SK-N-DZ (cell line): ENCODE measurements at regions not wholly inside any gene's neighbourhood (a gene's known extent, or its start where the extent isn't known, plus 50 kb on each side); places are given as distances from the start of the nearest gene placed in this dataset.
"Not testable (repeated sequence)": the region's sequence is repeated elsewhere in the genome, so short reads cannot be mapped to it uniquely, and the experiment has no call there.

Experiments used
- DNase-seq: peaks from one replicate; pipeline ENCODE4 v3.0.0-alpha.2; 2015; ENCODE audit warnings: low spot score

DNA sequence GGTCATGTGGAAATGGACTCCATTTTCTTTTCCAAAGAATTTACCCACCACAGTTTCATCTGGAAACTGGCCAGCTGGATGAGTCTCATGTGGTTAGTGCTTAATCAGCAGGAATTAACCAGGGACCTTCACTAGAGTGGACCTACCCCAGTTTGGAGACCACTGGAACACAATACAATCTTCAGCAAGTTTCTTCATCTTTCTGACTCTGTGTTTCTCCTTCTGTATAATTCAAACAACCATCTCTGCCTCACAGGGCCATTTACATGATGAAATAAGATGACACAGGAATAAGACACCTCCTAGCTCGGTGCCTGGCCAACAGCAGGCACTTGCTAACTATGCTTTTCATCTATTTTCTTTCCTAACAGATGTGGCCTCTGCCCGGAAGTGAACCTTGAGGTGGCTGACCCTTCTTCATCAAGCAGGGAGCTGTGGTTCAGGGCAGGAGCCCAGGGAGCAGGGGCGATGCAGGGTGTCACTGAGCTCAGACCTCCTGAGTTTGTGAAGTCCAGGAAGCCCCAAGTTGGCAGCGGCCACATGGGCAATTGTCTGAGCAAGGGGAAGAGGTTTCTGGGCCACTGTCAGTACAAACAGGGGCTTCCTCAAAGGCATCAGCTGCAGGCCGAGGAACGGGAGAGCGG lies 98.8 kb downstream of the SOD2 start:
- no peak for DNase-seq

DNA sequence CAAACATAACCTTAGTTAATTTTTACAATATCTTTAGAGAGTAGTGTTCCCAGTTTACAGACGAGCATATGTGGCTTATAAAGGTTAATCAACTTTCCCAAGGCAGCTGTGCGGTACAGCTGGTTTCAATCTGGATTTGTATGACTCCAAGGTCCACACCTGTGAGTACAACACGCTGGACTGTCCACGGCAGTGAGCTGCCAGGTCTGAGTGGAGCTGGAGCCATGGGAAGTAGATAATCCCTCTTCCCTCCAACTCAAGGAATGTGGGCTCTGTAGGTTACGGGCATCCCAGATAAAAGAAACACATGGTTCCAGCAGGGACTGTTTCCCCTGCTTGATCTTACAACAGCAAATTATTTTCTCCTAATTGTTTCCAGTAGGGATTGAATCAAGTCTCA lies 102.2 kb downstream of the SOD2 start:
- no peak for DNase-seq

GRCh38 chr6:159586684-159587083 lies 106.4 kb downstream of the SOD2 start:
- DNase-seq: no peak

DNA sequence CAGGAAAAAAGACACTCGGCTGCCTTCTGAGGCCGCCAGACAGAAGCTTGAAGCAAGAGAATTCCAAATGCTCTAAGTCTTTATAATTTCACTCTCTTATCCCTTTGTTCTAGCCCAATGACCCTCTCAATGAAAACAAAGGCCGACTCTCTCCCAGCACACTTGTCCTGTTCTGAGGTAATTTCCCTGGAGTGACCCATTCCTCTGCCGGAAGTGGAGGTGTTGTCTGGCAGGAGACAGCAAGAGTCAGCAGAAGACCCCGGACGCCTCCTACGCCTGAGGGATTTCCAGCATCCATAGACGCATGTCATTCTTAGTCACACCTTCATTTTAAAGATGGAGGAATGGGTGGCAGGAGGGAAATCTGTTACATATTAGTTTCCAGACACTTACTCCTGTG lies 110.3 kb downstream of the SOD2 start:
- no peak for DNase-seq

- DNase-seq: no peak
Observed at GRCh38 chr6:159578629-159579028, 114.4 kb downstream of the SOD2 start.

- DNase-seq: no peak
Observed at GRCh38 chr6:159577564-159577963, 115.5 kb downstream of the SOD2 start.

GRCh38 chr6:159572439-159573110 lies 120.5 kb downstream of the SOD2 start:
- no peak for DNase-seq

GRCh38 chr6:159565181-159565710 lies 127.8 kb downstream of the SOD2 start:
- DNase-seq: no peak

DNA sequence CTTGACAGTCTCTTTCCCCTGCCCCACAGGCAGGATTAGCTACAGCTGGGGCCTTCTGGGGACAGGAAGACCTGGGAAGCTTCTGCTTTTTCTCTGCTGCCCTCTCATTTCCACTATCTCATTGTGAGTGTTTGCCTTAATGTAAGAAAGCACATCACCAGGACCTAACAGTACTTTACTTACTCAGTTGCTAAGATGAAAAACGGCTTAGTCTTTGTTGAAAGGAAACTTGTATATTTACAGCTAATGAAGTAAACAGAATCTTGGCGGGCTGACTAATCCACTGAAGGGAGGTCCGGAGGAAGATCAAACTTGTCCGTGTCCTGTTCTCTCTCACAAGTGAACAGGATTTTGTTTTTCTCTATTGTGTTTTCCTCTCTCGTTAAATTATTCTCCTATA lies 128.6 kb downstream of the SOD2 start:
- no peak for DNase-seq

DNA sequence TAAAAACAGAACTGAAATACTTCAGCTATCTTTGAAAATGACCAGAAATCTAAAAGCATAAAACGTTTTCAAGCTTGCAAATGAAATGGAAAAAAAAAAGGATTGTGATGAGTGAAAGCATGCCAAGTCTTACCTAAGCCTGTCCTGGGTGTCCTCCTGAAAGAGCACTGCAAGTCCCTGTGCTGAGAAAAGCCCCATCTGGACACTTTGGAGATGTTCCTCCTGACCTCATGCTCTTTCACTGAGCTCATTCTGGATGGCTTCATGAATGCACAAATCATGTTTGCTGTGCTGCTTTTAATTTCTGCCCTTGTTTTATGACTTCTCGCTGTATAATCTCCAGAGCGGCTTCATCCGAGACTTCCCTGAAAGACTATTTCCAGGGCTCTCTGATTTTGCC lies 136.0 kb downstream of the SOD2 start:
- no peak for DNase-seq

DNA sequence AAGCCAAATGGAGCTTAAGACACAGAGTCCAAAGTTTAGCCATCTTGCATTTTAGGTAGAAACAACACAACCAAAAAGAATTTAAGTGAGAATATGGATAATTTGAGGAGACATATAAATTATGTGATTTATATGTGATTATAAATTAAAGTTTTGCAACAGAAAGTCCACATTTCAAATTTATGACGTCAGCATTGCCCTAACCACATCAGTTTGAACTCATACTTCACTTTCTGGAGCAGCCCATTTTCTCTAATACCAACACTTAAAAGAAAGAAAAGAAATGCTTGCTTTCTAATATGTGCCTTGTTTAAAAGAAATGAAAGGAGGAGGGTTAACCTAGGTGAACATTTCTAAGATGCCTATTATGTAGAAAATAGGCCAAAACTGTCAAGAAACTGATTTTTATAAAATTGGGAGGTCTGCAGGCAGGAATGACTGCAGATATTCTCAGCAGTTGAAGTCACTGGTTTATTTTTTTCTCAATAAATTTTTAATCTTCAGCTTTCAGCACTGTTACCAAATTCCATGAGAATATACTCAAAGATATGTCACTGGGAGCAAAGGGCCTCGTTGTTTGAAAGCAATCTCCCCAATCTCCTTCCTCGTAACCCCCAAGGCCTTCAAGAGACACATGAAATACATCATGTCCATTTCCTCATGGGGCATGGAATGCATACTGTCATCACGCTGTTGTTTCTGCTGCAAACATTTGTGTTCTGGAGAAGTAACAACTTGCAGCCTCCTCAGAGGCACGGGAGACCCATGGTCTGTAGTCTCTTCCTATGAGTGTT lies 137.8 kb downstream of the SOD2 start:
- no peak for DNase-seq

DNA sequence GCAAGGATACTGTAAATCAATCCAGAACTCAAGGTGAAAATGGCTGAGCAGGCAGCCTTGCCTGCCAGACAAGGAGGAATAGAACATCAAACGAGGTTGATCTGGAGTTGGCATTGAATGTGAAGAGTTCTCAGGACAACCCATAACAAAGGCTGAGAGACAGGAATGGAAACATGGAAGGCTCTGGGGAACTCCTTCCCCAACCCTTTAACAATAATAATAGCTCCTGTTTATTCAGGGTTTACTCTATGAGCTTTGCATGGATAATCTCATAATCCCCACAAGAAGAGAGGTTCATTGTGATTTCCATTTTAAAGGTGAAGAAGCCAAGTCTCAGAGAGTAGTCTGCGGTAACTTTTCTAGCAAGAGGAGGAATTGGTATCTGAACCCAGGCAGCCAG lies 151.7 kb downstream of the SOD2 start:
- no peak for DNase-seq

DNA sequence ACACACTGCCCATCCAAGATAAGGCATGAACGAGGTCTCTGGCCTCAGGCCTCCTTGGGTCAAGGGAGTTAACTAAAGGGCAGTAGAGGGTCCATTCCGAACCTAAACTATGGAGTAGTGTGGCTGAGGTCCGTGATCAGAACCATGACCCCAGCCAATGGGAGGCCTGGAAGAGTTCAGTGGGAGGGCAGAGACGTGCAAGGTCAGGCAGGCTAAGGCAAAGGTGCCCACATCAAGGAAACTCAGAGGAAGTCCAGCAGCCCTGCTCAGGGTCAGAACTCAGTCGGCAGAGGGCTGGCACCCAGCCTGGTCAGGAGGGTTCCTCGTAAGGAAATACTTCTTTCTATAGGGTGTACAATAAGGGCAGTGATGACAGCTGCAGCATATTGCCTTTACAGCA lies 152.2 kb downstream of the SOD2 start:
- no peak for DNase-seq

- DNase-seq: peak; percentile 16
Observed at GRCh38 chr6:159540152-159540551, 152.9 kb downstream of the SOD2 start.

- DNase-seq: not testable (repeated sequence)
Observed at GRCh38 chr6:159538031-159538430, 155.0 kb downstream of the SOD2 start.

GRCh38 chr6:159535656-159536350 lies 157.2 kb downstream of the SOD2 start:
- DNase-seq: no peak

DNA sequence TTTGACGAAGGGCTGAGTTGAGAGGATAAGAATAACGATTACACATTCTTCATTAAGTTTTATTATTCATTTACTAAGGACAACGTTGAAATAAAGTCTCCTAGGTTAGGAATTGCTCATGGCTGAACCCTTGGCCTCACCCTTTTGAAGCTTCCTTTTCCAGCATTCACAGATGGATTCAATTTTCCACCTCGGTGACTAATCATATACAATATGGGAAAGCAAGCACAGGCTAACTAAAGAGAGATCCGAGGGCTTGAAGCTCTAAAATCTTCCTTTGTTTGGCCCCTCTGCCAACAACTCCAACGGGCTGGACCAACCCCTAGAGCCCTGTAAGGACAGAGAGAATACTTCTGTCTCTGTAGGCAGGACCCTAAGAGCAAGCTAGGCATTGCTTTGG lies 159.5 kb downstream of the SOD2 start:
- DNase-seq: no peak

GRCh38 chr6:159533016-159533415 lies 160.0 kb downstream of the SOD2 start:
- no peak for DNase-seq

DNA sequence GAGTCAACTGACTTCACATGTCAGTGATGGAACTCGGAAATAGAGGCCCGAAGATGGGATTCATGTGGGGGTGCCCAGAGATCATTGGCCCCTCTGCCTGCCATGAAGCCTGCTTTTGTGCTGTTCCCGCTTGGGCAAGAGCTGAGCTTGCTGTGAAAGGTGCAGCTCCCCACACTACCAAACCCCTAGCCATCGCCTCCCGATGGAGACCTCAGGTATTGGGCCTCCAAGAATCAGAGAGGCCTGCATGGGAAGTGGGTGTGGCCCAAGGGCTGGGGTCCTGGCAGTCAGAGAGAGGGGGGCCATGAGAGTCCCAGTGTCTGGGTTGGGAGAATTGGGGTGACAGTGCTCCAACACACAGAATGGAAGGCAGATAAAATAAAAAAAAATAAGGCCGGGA lies 160.9 kb downstream of the SOD2 start:
- DNase-seq: no peak

DNA sequence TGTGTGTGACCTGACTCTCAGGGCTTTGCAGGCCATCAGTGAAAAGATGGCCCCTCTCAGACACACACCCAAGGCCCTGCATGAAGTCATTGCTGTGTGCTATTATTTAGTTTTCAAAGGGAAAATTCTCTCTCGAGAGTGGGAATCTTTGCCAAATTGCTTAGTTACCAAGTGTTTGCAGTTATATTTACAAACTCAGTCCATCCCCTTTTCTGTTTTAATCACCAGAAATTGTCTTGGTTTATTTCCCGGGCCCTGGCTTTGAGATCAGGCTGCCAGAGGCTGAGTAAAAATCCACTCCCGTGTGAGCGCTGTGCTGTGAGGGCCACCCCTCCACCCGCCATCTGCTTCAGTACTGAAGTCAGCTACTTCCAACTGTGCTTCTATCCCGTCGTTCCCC lies 163.1 kb downstream of the SOD2 start:
- no peak for DNase-seq

DNA sequence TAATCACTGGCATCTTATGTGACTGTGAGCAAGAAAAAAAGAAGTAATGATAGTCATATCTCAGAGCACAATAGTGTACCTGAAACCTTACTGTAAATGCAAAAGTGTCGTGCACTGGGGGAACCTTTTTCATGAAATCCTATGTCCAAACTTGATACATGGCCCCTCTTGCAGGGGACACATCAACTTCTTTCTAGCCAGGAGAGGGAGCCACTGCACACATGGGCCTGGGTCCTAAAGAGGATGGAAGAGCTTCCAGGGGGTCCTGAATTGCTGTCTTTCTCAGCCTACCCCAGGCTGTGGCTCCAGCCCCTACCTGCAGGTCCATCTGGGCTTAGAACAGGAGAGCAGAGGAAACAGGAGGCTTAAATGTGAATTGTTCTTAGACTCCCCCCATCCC lies 165.7 kb downstream of the SOD2 start:
- no peak for DNase-seq

DNA sequence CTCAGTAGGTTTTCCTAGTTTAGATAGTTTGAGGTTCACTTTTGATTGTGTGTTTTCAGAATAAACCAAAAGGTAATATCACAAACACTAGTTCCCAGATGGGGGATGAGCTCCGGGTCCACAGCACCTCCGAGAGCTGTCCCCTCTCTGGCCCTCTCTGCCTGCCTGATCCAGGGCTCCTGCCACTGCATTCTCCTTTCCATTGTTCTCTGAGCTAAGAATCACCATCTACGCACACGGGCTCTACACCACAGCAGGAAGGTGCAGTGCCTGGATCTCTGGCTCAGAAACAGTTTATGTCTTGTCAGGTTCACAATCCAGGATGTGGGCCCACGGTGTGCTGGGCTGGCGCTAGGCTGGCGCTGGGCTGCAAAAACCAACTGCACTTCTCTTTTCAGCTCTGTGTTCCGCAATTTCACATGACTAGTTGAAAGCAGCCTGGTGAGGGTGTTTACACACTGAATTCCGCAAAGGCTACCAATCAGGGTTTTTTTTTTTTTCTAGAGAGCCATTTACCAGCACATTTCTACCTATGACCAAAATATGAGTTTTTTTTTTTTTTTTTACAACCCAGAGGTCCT lies 167.5 kb downstream of the SOD2 start:
- no peak for DNase-seq
